ENCODE measurements at regions not wholly inside any gene's neighbourhood (a gene's known extent, or its start where the extent isn't known, plus 50 kb on each side); places are given as distances from the start of the nearest gene placed in this dataset.
A peak's percentile ranks its signal among the peaks of the same experiment; 100 is the strongest.

- no peaks in the 10 kb centered on the region for H3K36me3 Mint-ChIP-seq (ENCODE audit: low read depth)
- no peaks in the 10 kb centered on the region for H3K79me2 ChIP-seq (replicated peaks; ENCODE audit: insufficient read depth)
- no peaks in the 10 kb centered on the region for H3K36me3 ChIP-seq (ENCODE audit: insufficient read depth)
- H3K27ac ChIP-seq (ENCODE audit: low read depth) = no peak overlapping the region
- no peaks in the 10 kb centered on the region; the same call in 1 of the 2 replicates for H4K20me1 ChIP-seq (replicated peaks; ENCODE audit: insufficient read depth)
- no peaks in the 10 kb centered on the region for H3F3A ChIP-seq (replicated peaks; ENCODE audit: low read depth)
- ATAC-seq (no peak; the same call in 2 of the 3 replicates), DNase-seq (ENCODE audit: low spot score) (no peak)
- no peak overlapping the region for H3K4me3 ChIP-seq
- H3K4me2 ChIP-seq = no peak overlapping the region
- no peak overlapping the region for H3K27ac Mint-ChIP-seq
- peak overlapping the region; percentile 80 for H2AFZ ChIP-seq
- no peak overlapping the region for H3K4me3 Mint-ChIP-seq
- peaks cover 4% of the 10 kb centered on the region for H3K27me3 Mint-ChIP-seq (ENCODE audit: insufficient read depth, low read depth, poor library complexity)
- H3K27me3 ChIP-seq (ENCODE audit: insufficient read depth) = no peaks in the 10 kb centered on the region
- H3K9me2 ChIP-seq (ENCODE audit: insufficient read depth) = no peaks in the 10 kb centered on the region
- TF ChIP-seq ZNF462 (CRISPR knock-in tag; IDR thresholded peaks at IDR 0.05) = no peak
- no peak for TF ChIP-seq ZNF114 (CRISPR knock-in tag; IDR thresholded peaks at IDR 0.05)
- TF ChIP-seq STAT1 (IDR thresholded peaks at IDR 0.05; ENCODE audit: unreplicated experiment) = no peak
- H3K9me3 Mint-ChIP-seq = no peaks in the 10 kb centered on the region
- no peaks in the 10 kb centered on the region for H3K4me1 ChIP-seq (ENCODE audit: insufficient read depth)
- no peaks in the 10 kb centered on the region for H3K4me1 Mint-ChIP-seq
Measured at GRCh38 chr3:11953778-11954177, 50.4 kb upstream of the SYN2 start.

DNA sequence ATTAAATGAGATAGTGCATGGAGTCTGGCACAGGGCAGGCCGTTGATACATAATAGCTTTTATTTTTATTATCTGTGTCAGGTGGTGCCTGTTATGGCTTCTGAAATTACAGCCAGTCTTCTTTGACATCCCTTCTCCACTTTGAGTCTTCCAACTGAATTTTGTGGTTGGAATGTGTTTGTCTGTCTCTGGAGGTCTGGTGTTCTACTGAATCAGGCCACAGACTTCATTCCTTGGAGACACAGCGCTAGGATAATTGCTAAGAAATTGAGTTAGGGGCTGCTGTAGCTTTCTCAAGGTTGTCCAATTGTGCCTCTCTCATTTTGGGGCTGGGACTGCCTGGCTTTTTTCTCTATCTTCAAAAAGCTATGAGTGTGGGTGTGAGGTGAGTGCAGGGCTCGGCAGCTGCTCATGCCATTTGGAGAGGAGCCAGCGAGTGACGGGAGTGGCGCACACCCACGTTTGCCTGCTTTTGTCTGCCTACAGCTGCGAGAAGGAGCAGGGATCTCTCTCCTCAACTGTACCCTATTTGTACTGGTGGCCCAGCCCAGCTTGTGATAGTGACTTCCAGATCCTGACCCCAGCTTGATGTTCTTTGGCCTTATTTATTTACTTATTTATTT, 49.8 kb upstream of the SYN2 start:
- H3K27me3 ChIP-seq (ENCODE audit: insufficient read depth) = no peaks in the 10 kb centered on the region
- H3K4me1 Mint-ChIP-seq = no peaks in the 10 kb centered on the region
- no peak overlapping the region for H3K27ac ChIP-seq (ENCODE audit: low read depth)
- no peak overlapping the region for H3K27ac Mint-ChIP-seq
- TF ChIP-seq ZNF114 (CRISPR knock-in tag; IDR thresholded peaks at IDR 0.05) (no peak), ZNF462 (CRISPR knock-in tag; IDR thresholded peaks at IDR 0.05) (no peak), JUNB (IDR thresholded peaks at IDR 0.05; ENCODE audit: unreplicated experiment) (no peak), ZNF331 (CRISPR knock-in tag; IDR thresholded peaks at IDR 0.05; ENCODE audit: low read depth) (no peak), NANOG (IDR thresholded peaks at IDR 0.05; ENCODE audit: borderline replicate concordance) (no peak), STAT1 (IDR thresholded peaks at IDR 0.05; ENCODE audit: unreplicated experiment) (no peak)
- no peaks in the 10 kb centered on the region for H3K9me2 ChIP-seq (ENCODE audit: insufficient read depth)
- no peaks in the 10 kb centered on the region for H3K9me3 Mint-ChIP-seq
- DNase-seq (ENCODE audit: low spot score) (no peak), ATAC-seq (no peak)
- H3K36me3 Mint-ChIP-seq (ENCODE audit: low read depth) = no peaks in the 10 kb centered on the region
- no peak overlapping the region for H3K4me2 ChIP-seq
- H3K4me3 ChIP-seq = no peak overlapping the region
- no peaks in the 10 kb centered on the region; the same call in 1 of the 2 replicates for H4K20me1 ChIP-seq (replicated peaks; ENCODE audit: insufficient read depth)
- no peaks in the 10 kb centered on the region for H3K36me3 ChIP-seq (ENCODE audit: insufficient read depth)
- H3K79me2 ChIP-seq (replicated peaks; ENCODE audit: insufficient read depth) = no peaks in the 10 kb centered on the region
- H3F3A ChIP-seq (replicated peaks; ENCODE audit: low read depth) = no peaks in the 10 kb centered on the region
- peak overlapping the region; percentile 80 for H2AFZ ChIP-seq
- H3K4me3 Mint-ChIP-seq = no peak overlapping the region
- H3K27me3 Mint-ChIP-seq (ENCODE audit: insufficient read depth, low read depth, poor library complexity) = peaks cover 4% of the 10 kb centered on the region
- no peaks in the 10 kb centered on the region for H3K4me1 ChIP-seq (ENCODE audit: insufficient read depth)
